HEK293T (cell line): ENCODE measurements at regions not wholly inside any gene's neighbourhood (a gene's known extent, or its start where the extent isn't known, plus 50 kb on each side); places are given as distances from the start of the nearest gene placed in this dataset.

ENCODE experiments used
- CTCF ChIA-PET: fragments of 350-600 bp; formaldehyde crosslinking; extraction: SDS; loops from one replicate; lab custom pipeline; 2021; ENCODE audit warnings: antibody characterized with exemption, inconsistent platforms; lab: Yijun Ruan, JAX
- POLR2A ChIA-PET: fragments of 350-600 bp; formaldehyde crosslinking; extraction: SDS; loops from one replicate; lab custom pipeline; 2020; ENCODE audit warnings: antibody characterized with exemption, inconsistent platforms; lab: Yijun Ruan, JAX
- DNase-seq: peaks from one replicate; pipeline ENCODE4 v3.0.0; 2012; ENCODE audit warnings: mixed read lengths; ENCODE audit errors: extremely low spot score
- ARNT ChIP-seq: fragments of 450-650 bp; IDR thresholded peaks from 2 replicates; pipeline ENCODE4 v1.6.1; 2017; ENCODE audit warnings: mild to moderate bottlenecking
- BHLHE40 ChIP-seq: fragments of 450-650 bp; IDR thresholded peaks from 2 replicates; pipeline ENCODE4 v1.6.1; 2016; ENCODE audit warnings: mild to moderate bottlenecking, moderate library complexity, borderline replicate concordance
- CTBP1 ChIP-seq: fragments of 450-650 bp; IDR thresholded peaks from 2 replicates; pipeline ENCODE4 v1.6.1; 2016; ENCODE audit warnings: borderline replicate concordance
- ELF4 ChIP-seq: fragments of 450-650 bp; IDR thresholded peaks from 2 replicates; pipeline ENCODE4 v1.6.1; 2017; ENCODE audit warnings: antibody characterized with exemption
- FOXA1 ChIP-seq: fragments of 450-650 bp; IDR thresholded peaks from 2 replicates; pipeline ENCODE4 v1.6.1; 2016; ENCODE audit warnings: mild to moderate bottlenecking
- FOXK2 ChIP-seq: fragments of 450-650 bp; IDR thresholded peaks from 2 replicates; pipeline ENCODE4 v1.6.1; 2016; ENCODE audit warnings: mild to moderate bottlenecking
- FOXM1 ChIP-seq: fragments of 450-650 bp; IDR thresholded peaks from 2 replicates; pipeline ENCODE4 v1.6.1; 2017; ENCODE audit warnings: mild to moderate bottlenecking, borderline replicate concordance
- HDGF ChIP-seq: fragments of 450-650 bp; IDR thresholded peaks from 2 replicates; pipeline ENCODE4 v1.6.1; 2017; ENCODE audit warnings: antibody characterized with exemption, borderline replicate concordance
- L3MBTL2 ChIP-seq: fragments of 450-650 bp; conservative IDR thresholded peaks from 2 replicates; pipeline ENCODE4 v1.6.1; 2016; ENCODE audit warnings: mild to moderate bottlenecking
- LEF1 ChIP-seq: fragments of 450-650 bp; IDR thresholded peaks from 2 replicates; pipeline ENCODE4 v1.6.1; 2017; ENCODE audit warnings: mild to moderate bottlenecking, borderline replicate concordance
- NFRKB ChIP-seq: fragments of 450-650 bp; IDR thresholded peaks from 2 replicates; pipeline ENCODE4 v1.6.1; 2016; ENCODE audit warnings: mild to moderate bottlenecking, moderate library complexity
- PKNOX1 ChIP-seq: fragments of 450-650 bp; IDR thresholded peaks from 2 replicates; pipeline ENCODE4 v1.6.1; 2016
- SP1 ChIP-seq: fragments of 450-650 bp; IDR thresholded peaks from 2 replicates; pipeline ENCODE4 v1.6.1; 2017
- SUZ12 ChIP-seq: fragments of 450-650 bp; IDR thresholded peaks from 2 replicates; pipeline ENCODE4 v1.6.1; 2016; ENCODE audit warnings: mild to moderate bottlenecking
- TARDBP ChIP-seq: fragments of 450-650 bp; IDR thresholded peaks from 2 replicates; pipeline ENCODE4 v1.6.1; 2016
- ZNF384 ChIP-seq: fragments of 450-650 bp; IDR thresholded peaks from 2 replicates; pipeline ENCODE4 v1.6.1; 2016

GRCh38 chr3:139095803-139096466 lies 51.2 kb upstream of the PRR23C start:
- TF ChIP-seq SUZ12 (no peak), HDGF (no peak), ZNF384 (no peak), SP1 (no peak), LEF1 (no peak), FOXM1 (no peak), TARDBP (no peak), CTBP1 (no peak), ARNT (no peak)
- CTCF ChIA-PET = no interaction called here
- DNase-seq = no peak
- POLR2A ChIA-PET = no interaction called here

DNA sequence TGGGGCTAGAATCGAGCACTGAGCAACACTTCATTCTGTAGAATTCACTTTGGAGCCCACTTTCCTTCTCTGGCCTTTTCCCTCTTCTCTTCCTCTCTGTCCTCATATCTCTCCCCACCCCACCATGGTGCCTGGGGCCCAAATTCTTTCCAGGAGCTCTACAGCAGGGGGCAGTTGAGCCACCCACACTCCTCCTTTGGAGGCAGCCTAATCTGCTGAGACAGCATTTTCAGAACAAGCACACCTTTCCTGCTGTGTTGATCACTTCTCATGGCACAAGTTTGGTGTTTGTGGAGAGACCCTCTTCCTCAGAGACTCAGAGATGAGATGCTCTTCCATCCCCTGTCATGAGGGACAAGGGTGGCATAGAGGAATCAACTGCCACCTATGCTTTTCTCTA lies 52.0 kb upstream of the PRR23C start:
- CTCF ChIA-PET = no interaction called here
- no peak for DNase-seq
- POLR2A ChIA-PET = no interaction called here
- TF ChIP-seq TARDBP (no peak), BHLHE40 (no peak), SP1 (no peak), SUZ12 (no peak), FOXM1 (no peak), NFRKB (no peak), PKNOX1 (no peak), HDGF (no peak), FOXK2 (no peak), CTBP1 (no peak), LEF1 (no peak), ZNF384 (no peak), ELF4 (no peak), FOXA1 (no peak), ARNT (no peak), L3MBTL2 (no peak)

DNA sequence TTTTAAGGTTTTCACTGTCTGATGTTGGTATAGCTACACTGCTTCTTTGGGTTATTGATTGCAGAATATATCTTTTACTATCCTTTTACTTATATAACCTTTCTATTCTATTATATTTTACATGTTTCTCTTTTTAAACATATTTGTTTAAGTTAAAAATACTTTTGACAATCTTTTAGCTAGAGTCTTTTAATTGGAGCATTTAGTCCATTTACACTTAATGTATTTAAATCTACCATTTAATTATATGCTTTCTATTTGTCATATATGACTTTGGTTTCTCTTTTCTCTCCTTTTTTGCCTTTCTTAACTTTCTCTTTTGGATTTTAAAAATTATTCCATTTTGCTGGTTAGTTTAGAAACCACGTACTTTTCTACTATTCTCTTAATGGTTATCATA lies 53.7 kb upstream of the PRR23C start:
- ChIA-PET CTCF (no interaction called here), POLR2A (no interaction called here)
- TF ChIP-seq SP1 = no peak
- no peak for TF ChIP-seq FOXM1
- TF ChIP-seq TARDBP = no peak
- TF ChIP-seq PKNOX1 = no peak
- no peak for TF ChIP-seq ELF4
- DNase-seq = no peak

GRCh38 chr3:139099968-139100817 lies 55.5 kb upstream of the PRR23C start:
- ChIA-PET POLR2A (no interaction called here), CTCF (interaction anchor here (1.4 kb wide), 1 partner anchor 12 kb away, joined by 4 read pairs; no protein-coding TSS in a partner anchor)
- no peak for TF ChIP-seq ZNF384
- TF ChIP-seq FOXK2 = no peak
- no peak for DNase-seq

DNA sequence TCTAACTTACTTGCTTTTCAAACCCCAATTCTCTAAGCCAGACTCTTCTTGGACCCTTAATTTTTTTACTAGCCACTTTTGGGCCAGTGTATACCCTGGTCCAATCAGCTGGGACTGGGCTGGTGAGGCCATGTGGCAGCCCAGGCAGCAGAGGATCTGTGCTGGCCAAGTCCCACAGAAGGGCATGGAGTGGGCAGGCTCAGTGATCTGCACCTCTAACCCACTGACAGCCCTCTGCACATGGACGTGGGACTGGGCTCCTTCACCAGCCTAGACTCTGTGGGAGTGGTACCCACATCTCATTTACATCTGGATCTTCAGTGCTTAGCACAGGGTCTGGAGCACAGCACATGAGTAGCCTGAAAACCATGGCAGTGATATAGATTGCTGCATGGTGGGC lies 56.1 kb upstream of the PRR23C start:
- ChIA-PET POLR2A (no interaction called here), CTCF (interaction anchor here (1.4 kb wide), 1 partner anchor 11 kb away, joined by 4 read pairs; no protein-coding TSS in a partner anchor)
- TF ChIP-seq NFRKB (no peak), LEF1 (no peak), FOXA1 (no peak), FOXK2 (no peak), ZNF384 (no peak), HDGF (no peak), BHLHE40 (no peak)
- DNase-seq = no peak

- CTCF ChIA-PET = interaction anchor here (1.4 kb wide), 1 partner anchor 10 kb away, joined by 4 read pairs; no protein-coding TSS in a partner anchor
- TF ChIP-seq ARNT (no peak), ELF4 (no peak), TARDBP (no peak), ZNF384 (no peak), FOXA1 (no peak), FOXK2 (no peak), CTBP1 (no peak), PKNOX1 (no peak), L3MBTL2 (no peak), NFRKB (no peak), SUZ12 (no peak), SP1 (no peak), HDGF (no peak), FOXM1 (no peak), BHLHE40 (no peak), LEF1 (no peak)
- POLR2A ChIA-PET = interaction anchor here (1.0 kb wide), 1 partner anchor 165 kb away, joined by 3 read pairs; no protein-coding TSS in a partner anchor
- DNase-seq = no peak
These were observed 56.7 kb upstream of the PRR23C start for GRCh38 chr3:139101396-139101795.
